ENCODE measurements at regions not wholly inside any gene's neighbourhood (a gene's known extent, or its start where the extent isn't known, plus 50 kb on each side); places are given as distances from the start of the nearest gene placed in this dataset.

DNA sequence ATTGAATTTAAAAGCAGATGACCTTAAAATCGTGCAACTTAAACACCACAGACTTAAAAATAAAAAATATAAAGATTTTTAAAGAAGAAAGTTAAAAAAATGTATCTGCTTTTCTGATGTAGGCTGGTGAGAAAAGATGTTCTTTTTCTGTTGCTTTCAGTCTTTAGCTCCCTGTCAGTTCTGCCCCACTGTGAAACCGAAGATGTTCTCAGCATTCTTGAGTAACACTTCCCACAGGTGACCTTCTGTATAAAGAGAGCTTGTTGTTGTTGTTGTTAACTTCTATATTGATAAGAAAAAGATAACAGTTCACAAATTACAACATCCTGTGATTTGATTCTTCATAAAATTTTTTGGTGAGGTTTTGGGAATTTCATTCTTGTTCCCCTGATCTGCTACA, 377.9 kb upstream of the RGS6 start:
- peak overlapping the region in 1 of 5 donors; percentile 70 for H3K27ac ChIP-seq
- intact Hi-C loops (cut with DNase I; ENCODE audit: low total_unique reads) = no loop called here

DNA sequence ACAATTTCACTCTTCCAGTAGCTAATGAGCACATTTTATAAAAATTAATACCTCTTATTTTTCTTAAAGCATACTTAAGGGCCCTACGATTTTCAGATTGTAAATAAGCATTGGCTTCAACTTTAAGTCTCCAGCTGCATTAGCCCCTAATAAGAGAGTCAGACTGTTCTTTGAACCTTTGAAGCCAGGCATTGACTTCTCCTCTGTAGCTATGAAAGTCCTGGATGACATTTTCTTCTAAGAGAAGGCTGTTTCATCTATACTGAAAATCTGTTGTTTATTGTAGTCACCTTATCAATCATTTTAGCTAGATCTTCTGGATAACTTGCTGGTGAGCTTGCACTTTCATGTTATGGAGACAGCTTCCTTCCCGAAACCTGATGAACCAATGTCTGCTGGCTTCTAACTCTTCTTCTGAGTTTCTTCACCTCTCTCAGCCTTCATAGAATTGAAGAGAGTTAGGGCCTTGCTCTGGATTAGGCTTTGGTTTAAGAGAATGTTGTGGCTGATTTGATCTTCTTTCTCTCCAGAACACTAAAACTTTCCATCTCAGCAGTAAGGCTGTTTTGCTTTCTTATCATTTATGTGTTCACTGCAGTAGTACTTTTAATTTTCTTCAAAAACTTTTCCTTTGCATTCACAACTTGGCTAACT, 377.1 kb upstream of the RGS6 start:
- Histone ChIP-seq H3K27me3 (no peaks in the 10 kb centered on the region), H3K4me1 (peaks cover 0 to 21% (median 0%) of the 10 kb centered on the region in 4 donors), H3K9me3 (no peaks in the 10 kb centered on the region), H3K4me3 (no peak overlapping the region), H3K27ac (peak overlapping the region in 3 of 5 donors; percentile 25 to 70 (median 34)), H3K36me3 (no peaks in the 10 kb centered on the region)
- intact Hi-C loops (cut with DNase I; ENCODE audit: low total_unique reads) = no loop called here
- WGBS, 5 donors = 80 to 93% (median 89%) methylated on average over 2 of the region's 2 CpGs
- TF ChIP-seq POLR2AphosphoS5 (IDR thresholded peaks at IDR 0.05) (no peak), EP300 (IDR thresholded peaks at IDR 0.05) (no peak), POLR2A (IDR thresholded peaks at IDR 0.05) (no peak)
- TF ChIP-seq, protein P1, sequence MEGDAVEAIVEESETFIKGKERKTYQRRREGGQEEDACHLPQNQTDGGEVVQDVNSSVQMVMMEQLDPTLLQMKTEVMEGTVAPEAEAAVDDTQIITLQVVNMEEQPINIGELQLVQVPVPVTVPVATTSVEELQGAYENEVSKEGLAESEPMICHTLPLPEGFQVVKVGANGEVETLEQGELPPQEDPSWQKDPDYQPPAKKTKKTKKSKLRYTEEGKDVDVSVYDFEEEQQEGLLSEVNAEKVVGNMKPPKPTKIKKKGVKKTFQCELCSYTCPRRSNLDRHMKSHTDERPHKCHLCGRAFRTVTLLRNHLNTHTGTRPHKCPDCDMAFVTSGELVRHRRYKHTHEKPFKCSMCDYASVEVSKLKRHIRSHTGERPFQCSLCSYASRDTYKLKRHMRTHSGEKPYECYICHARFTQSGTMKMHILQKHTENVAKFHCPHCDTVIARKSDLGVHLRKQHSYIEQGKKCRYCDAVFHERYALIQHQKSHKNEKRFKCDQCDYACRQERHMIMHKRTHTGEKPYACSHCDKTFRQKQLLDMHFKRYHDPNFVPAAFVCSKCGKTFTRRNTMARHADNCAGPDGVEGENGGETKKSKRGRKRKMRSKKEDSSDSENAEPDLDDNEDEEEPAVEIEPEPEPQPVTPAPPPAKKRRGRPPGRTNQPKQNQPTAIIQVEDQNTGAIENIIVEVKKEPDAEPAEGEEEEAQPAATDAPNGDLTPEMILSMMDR (IDR thresholded peaks at IDR 0.05) = no peak
- no peak for DNase-seq

More for the DNA sequence above, 377.9 kb upstream of the RGS6 start:
- no peaks in the 10 kb centered on the region for H3K9me3 ChIP-seq
- H3K4me1 ChIP-seq = peaks cover 0 to 21% (median 0%) of the 10 kb centered on the region in 4 donors
- H3K36me3 ChIP-seq = no peaks in the 10 kb centered on the region
- H3K4me3 ChIP-seq = no peak overlapping the region
- DNase-seq = no peak
- TF ChIP-seq EP300 (IDR thresholded peaks at IDR 0.05) (no peak), POLR2A (IDR thresholded peaks at IDR 0.05) (no peak), POLR2AphosphoS5 (IDR thresholded peaks at IDR 0.05) (no peak)
- TF ChIP-seq, protein P1 (IDR thresholded peaks at IDR 0.05) = no peak
- WGBS, 5 donors = 82 to 87% (median 85%) methylated on average over 2 of the region's 2 CpGs
- H3K27me3 ChIP-seq = no peaks in the 10 kb centered on the region

DNA sequence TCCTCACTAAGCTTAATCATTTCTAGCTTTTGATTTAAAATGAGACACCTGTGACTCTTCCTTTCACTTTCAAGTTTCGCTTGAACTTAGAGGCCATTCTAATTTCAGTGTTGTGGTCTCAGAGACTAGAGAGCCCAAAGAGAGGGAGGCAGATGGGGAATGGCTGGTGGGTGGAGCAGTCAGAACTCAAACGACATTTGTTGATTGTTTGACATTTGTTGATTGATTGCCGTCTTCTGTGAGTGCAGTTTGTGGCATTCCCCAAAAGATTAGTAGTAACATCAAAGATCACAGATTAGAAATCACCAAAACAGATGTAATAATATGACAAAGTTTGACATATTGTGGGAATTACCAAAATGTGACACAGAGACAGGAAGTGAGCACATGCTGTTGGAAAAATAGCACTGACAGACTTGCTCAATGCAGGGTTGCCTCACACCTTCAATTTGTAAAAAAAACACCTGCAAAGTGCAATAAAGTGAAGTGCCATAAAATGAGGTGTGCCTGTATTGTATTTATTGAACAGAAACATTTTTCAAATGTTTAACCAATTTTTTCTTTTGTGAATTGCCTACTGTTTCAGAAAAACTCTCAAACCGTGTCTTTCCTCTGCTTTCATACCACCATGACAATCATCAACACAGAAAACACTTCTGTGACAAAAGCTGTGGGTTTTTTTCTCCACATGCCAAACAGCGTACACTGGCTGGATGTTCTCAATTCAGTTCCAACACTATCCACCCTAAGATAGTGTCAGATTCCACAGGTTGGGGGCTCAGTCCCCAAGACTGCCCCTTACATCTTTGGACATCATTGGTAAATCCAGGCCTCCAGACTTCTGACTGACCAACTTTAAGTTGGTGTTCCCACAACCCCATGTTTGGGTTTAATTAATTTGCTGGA, 376.3 kb upstream of the RGS6 start:
- Histone ChIP-seq H3K4me1 (peaks cover 0 to 21% (median 0%) of the 10 kb centered on the region in 4 donors), H3K4me3 (no peak overlapping the region), H3K9me3 (no peaks in the 10 kb centered on the region), H3K36me3 (no peaks in the 10 kb centered on the region), H3K27ac (peak overlapping the region in 3 of 5 donors; percentile 25 to 70 (median 34)), H3K27me3 (no peaks in the 10 kb centered on the region)
- 58 to 71% (median 70%) methylated on average over 5 of the region's 5 CpGs for WGBS, 5 donors
- TF ChIP-seq POLR2A (IDR thresholded peaks at IDR 0.05) = no peak
- no peak for TF ChIP-seq POLR2AphosphoS5 (IDR thresholded peaks at IDR 0.05)
- no peak for TF ChIP-seq EP300 (IDR thresholded peaks at IDR 0.05)
- TF ChIP-seq, protein P1 (IDR thresholded peaks at IDR 0.05) = no peak
- intact Hi-C loops (cut with DNase I; ENCODE audit: low total_unique reads) = no loop called here
- peak in 1 of 2 donors; percentile 52 for DNase-seq

DNA sequence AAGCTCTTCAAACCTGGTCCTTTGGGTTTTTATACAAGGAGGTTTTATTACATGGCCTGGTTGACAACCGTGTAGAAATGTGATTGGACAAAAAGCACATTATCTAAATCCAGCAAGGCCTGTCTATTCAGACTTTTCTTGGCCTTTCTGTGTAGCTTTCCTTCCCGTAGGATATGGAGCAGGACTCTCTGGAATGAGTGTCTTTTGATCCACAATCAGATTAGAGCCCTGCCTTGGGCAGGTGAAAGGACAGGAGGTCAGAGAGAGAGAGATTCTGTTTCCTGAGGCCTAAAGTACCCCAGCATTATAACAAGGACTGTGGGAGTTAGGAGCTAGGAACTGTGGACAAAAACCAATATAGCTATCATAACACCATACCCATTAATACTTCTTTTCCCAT, 375.5 kb upstream of the RGS6 start:
- no peak for DNase-seq
- peaks cover 0 to 18% (median 0%) of the 10 kb centered on the region in 4 donors for H3K4me1 ChIP-seq
- no peaks in the 10 kb centered on the region for H3K36me3 ChIP-seq
- no peak overlapping the region for H3K4me3 ChIP-seq
- TF ChIP-seq POLR2AphosphoS5 (IDR thresholded peaks at IDR 0.05) (no peak), EP300 (IDR thresholded peaks at IDR 0.05) (no peak), POLR2A (IDR thresholded peaks at IDR 0.05) (no peak)
- TF ChIP-seq, protein P1 (IDR thresholded peaks at IDR 0.05) = no peak
- WGBS, 5 donors = 49 to 84% (median 66%) methylated on average over 2 of the region's 2 CpGs
- no peaks in the 10 kb centered on the region for H3K27me3 ChIP-seq
- no peaks in the 10 kb centered on the region for H3K9me3 ChIP-seq
- no peak overlapping the region for H3K27ac ChIP-seq
- intact Hi-C loops (cut with DNase I; ENCODE audit: low total_unique reads) = no loop called here

Data from stomach (tissue), 8 donors.